C4-2B (cell line): ENCODE measurements at regions not wholly inside any gene's neighbourhood (a gene's known extent, or its start where the extent isn't known, plus 50 kb on each side); places are given as distances from the start of the nearest gene placed in this dataset.

ENCODE experiments used
- CTCF ChIP-seq: fragments of 450-650 bp; conservative IDR thresholded peaks from 2 replicates; pipeline ENCODE4 v1.5.1; 2017; ENCODE audit warnings: mild to moderate bottlenecking
- ZFX ChIP-seq: fragments of 450-650 bp; IDR thresholded peaks from 2 replicates; pipeline ENCODE4 v1.6.1; 2017

- TF ChIP-seq CTCF (no peak), ZFX (no peak)
These were observed 277.2 kb upstream of the MGAT5 start for GRCh38 chr2:133976659-133977058.
